Osteoblast (primary cell): ENCODE measurements at regions not wholly inside any gene's neighbourhood (a gene's known extent, or its start where the extent isn't known, plus 50 kb on each side); places are given as distances from the start of the nearest gene placed in this dataset.

Experiments
- DNase-seq: peaks from one replicate; pipeline ENCODE4 v3.0.0; 2011; ENCODE audit warnings: low spot score, mixed read lengths; ENCODE audit not compliant: insufficient read length; ENCODE audit errors: missing footprints
- H2AFZ ChIP-seq: 2 replicates; pipeline ENCODE4 v1.6.0; 2011; ENCODE audit warnings: mild to moderate bottlenecking, low read length
- H3K27ac ChIP-seq: 2 replicates; pipeline ENCODE4 v1.5.1; 2011; ENCODE audit warnings: mild to moderate bottlenecking, low read depth, low read length, moderate library complexity
- H3K27me3 ChIP-seq: 2 replicates; pipeline ENCODE4 v1.6.0; 2012; ENCODE audit warnings: mild to moderate bottlenecking, control low read depth, inconsistent platforms, low read length, moderate library complexity; ENCODE audit not compliant: insufficient read depth
- H3K36me3 ChIP-seq: 2 replicates; pipeline ENCODE4 v1.5.1; 2011; ENCODE audit warnings: mild to moderate bottlenecking, low read length, control low read depth, moderate library complexity; ENCODE audit not compliant: insufficient read depth
- H3K4me1 ChIP-seq: 2 replicates; pipeline ENCODE4 v1.5.1; 2011; ENCODE audit warnings: mild to moderate bottlenecking, low read length, control low read depth, moderate library complexity; ENCODE audit not compliant: insufficient read depth
- H3K4me2 ChIP-seq: 2 replicates; pipeline ENCODE4 v1.6.0; 2011; ENCODE audit warnings: mild to moderate bottlenecking, low read length; ENCODE audit not compliant: insufficient read depth
- H3K4me3 ChIP-seq: fragments of 200-600 bp; sonication (generic); 3 replicates; pipeline ENCODE4 v1.5.1; 2012; ENCODE audit warnings: mild to moderate bottlenecking, low read length, inconsistent platforms; ENCODE audit not compliant: insufficient read depth
- H3K79me2 ChIP-seq: 2 replicates; pipeline ENCODE4 v1.6.0; 2012; ENCODE audit warnings: mild to moderate bottlenecking, low read length, control low read depth, inconsistent platforms; ENCODE audit not compliant: insufficient read depth
- H3K9me3 ChIP-seq: 2 replicates; pipeline ENCODE4 v1.5.1; 2011; ENCODE audit warnings: low read depth, low read length, control low read depth
- H4K20me1 ChIP-seq: 2 replicates; pipeline ENCODE4 v1.6.0; 2012; ENCODE audit warnings: mild to moderate bottlenecking, low read length, control low read depth; ENCODE audit not compliant: insufficient read depth
- TF ChIP-seq, protein P1 (sequence below): IDR thresholded peaks from 2 replicates; pipeline ENCODE4 v1.5.1; 2011; ENCODE audit warnings: mild to moderate bottlenecking, low read depth, low read length, moderate library complexity; ENCODE audit errors: extremely low read depth

DNA sequence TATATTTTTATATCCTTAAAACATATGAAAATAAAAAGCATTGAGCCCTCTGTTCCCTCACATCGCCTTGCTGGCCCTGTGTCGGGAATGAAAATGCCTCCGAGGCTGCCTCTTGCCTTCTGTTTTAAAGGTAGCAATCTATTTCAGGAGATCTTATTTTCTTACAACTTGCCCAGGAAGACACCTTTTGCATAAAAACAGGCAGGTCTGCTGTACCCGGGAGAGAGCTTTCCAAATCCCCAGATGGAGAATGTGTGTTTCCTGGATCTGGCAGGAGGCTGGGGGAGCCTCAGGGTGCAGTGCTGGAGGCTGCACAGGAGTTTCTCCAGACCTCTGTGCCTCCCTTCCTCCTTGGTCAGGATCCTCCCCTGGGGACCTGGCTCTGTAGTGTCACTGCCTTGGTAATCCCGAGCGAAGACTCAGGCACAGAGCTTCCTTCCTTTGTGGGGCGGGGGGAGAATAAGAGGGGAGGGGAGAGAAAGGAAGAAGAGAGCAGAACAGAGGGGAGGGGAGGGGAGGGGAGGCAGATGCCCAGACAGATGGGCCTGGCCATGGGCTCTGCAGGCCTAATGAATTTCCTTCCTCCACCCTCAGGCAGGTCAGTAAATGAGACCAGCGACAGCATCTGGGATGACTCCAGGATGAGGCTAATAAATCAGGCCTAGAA is 104.0 kb upstream of the BOD1 start:
- H3K4me1 ChIP-seq, result peaks cover 2% of the 10 kb centered on the region
- H3K79me2 ChIP-seq, result no peaks in the 10 kb centered on the region
- H4K20me1 ChIP-seq, result no peaks in the 10 kb centered on the region
- H2AFZ ChIP-seq, result no peak overlapping the region
- H3K27ac ChIP-seq, result no peak overlapping the region
- no peak overlapping the region for H3K4me2 ChIP-seq
- no peaks in the 10 kb centered on the region for H3K36me3 ChIP-seq
- H3K27me3 ChIP-seq, result no peaks in the 10 kb centered on the region
- DNase-seq, result no peak
- H3K9me3 ChIP-seq, result no peaks in the 10 kb centered on the region
- H3K4me3 ChIP-seq, result no peak overlapping the region
- TF ChIP-seq, protein P1, sequence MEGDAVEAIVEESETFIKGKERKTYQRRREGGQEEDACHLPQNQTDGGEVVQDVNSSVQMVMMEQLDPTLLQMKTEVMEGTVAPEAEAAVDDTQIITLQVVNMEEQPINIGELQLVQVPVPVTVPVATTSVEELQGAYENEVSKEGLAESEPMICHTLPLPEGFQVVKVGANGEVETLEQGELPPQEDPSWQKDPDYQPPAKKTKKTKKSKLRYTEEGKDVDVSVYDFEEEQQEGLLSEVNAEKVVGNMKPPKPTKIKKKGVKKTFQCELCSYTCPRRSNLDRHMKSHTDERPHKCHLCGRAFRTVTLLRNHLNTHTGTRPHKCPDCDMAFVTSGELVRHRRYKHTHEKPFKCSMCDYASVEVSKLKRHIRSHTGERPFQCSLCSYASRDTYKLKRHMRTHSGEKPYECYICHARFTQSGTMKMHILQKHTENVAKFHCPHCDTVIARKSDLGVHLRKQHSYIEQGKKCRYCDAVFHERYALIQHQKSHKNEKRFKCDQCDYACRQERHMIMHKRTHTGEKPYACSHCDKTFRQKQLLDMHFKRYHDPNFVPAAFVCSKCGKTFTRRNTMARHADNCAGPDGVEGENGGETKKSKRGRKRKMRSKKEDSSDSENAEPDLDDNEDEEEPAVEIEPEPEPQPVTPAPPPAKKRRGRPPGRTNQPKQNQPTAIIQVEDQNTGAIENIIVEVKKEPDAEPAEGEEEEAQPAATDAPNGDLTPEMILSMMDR, result no peak

GRCh38 chr5:173720953-173721600 is 104.6 kb upstream of the BOD1 start:
- Histone ChIP-seq H3K36me3 (no peaks in the 10 kb centered on the region), H3K27ac (no peak overlapping the region), H3K4me3 (no peak overlapping the region), H3K79me2 (no peaks in the 10 kb centered on the region), H3K27me3 (no peaks in the 10 kb centered on the region), H3K9me3 (no peaks in the 10 kb centered on the region), H4K20me1 (no peaks in the 10 kb centered on the region), H3K4me1 (no peaks in the 10 kb centered on the region), H2AFZ (no peak overlapping the region), H3K4me2 (no peak overlapping the region)
- TF ChIP-seq, protein P1, result peak; percentile 10
- DNase-seq, result no peak

GRCh38 chr5:173721601-173722232 is 105.3 kb upstream of the BOD1 start:
- no peaks in the 10 kb centered on the region for H3K27me3 ChIP-seq
- H3K4me2 ChIP-seq, result no peak overlapping the region
- H3K79me2 ChIP-seq, result no peaks in the 10 kb centered on the region
- no peak overlapping the region for H3K27ac ChIP-seq
- H2AFZ ChIP-seq, result no peak overlapping the region
- no peaks in the 10 kb centered on the region for H4K20me1 ChIP-seq
- H3K4me1 ChIP-seq, result no peaks in the 10 kb centered on the region
- H3K4me3 ChIP-seq, result no peak overlapping the region
- TF ChIP-seq, protein P1, result peak; percentile 3
- no peaks in the 10 kb centered on the region for H3K36me3 ChIP-seq
- no peaks in the 10 kb centered on the region for H3K9me3 ChIP-seq
- DNase-seq, result no peak
